ENCODE measurements at regions not wholly inside any gene's neighbourhood (a gene's known extent, or its start where the extent isn't known, plus 50 kb on each side); places are given as distances from the start of the nearest gene placed in this dataset.

GRCh38 chr20:39452583-39453340 is 490.6 kb downstream of the DHX35 start:
- ATAC-seq (no peak), DNase-seq (no peak)
- Mint-ChIP-seq H3K36me3 (ENCODE audit: low read depth) (no peaks in the 10 kb centered on the region), H3K4me3 (no peak overlapping the region), H3K9me3 (peaks cover 1% of the 10 kb centered on the region), H3K27ac (no peak overlapping the region), H3K27me3 (peaks cover 3% of the 10 kb centered on the region), H3K4me1 (ENCODE audit: low read depth) (no peaks in the 10 kb centered on the region)
- CTCF ChIA-PET: no interaction called here
- TF ChIP-seq CTCF (IDR thresholded peaks at IDR 0.05): no peak
- intact Hi-C loops (cut with micrococcal nuclease): no loop called here
- POLR2A ChIA-PET: no interaction called here

GRCh38 chr20:39451386-39451785 is 489.2 kb downstream of the DHX35 start:
- H3K4me1 Mint-ChIP-seq (ENCODE audit: low read depth): no peaks in the 10 kb centered on the region
- DNase-seq: no peak
- intact Hi-C loops (cut with micrococcal nuclease): no loop called here
- no peak for ATAC-seq
- peaks cover 1% of the 10 kb centered on the region for H3K9me3 Mint-ChIP-seq
- H3K27ac Mint-ChIP-seq: no peak overlapping the region
- POLR2A ChIA-PET: no interaction called here
- CTCF ChIA-PET: no interaction called here
- no peaks in the 10 kb centered on the region for H3K36me3 Mint-ChIP-seq (ENCODE audit: low read depth)
- peaks cover 5% of the 10 kb centered on the region for H3K27me3 Mint-ChIP-seq
- H3K4me3 Mint-ChIP-seq: no peak overlapping the region
- TF ChIP-seq CTCF (IDR thresholded peaks at IDR 0.05): no peak

DNA sequence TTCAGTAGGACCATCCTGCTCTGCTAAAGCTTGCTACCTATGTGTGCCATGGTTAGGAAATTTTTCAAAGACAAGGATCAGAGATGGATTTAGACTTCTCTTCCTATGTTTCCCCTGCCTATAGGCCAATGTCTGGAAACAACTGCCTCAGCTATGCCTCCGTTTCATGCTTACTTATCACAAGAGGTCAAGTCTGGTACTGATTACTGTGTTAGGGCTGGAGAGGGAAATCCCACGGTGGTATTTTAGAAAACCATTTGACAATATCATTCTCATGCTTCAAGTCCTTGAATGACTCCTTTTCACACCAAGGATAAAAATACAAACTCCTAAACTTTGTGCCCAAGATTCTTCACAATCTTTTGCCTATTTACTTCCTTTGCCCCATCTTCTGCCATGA is 484.3 kb downstream of the DHX35 start:
- Mint-ChIP-seq H3K27me3 (peaks cover 4% of the 10 kb centered on the region), H3K4me3 (no peak overlapping the region), H3K4me1 (ENCODE audit: low read depth) (no peaks in the 10 kb centered on the region), H3K9me3 (peaks cover 1% of the 10 kb centered on the region), H3K27ac (no peak overlapping the region), H3K36me3 (ENCODE audit: low read depth) (no peaks in the 10 kb centered on the region)
- CTCF ChIA-PET: no interaction called here
- TF ChIP-seq CTCF (IDR thresholded peaks at IDR 0.05): no peak
- intact Hi-C loops (cut with micrococcal nuclease): no loop called here
- DNase-seq (no peak), ATAC-seq (no peak)
- POLR2A ChIA-PET: no interaction called here

GRCh38 chr20:39445095-39445494 is 483.0 kb downstream of the DHX35 start:
- no peak for ATAC-seq
- no peak for DNase-seq
- peaks cover 4% of the 10 kb centered on the region for H3K27me3 Mint-ChIP-seq
- ChIA-PET CTCF (no interaction called here), POLR2A (no interaction called here)
- H3K4me1 Mint-ChIP-seq (ENCODE audit: low read depth): no peaks in the 10 kb centered on the region
- H3K36me3 Mint-ChIP-seq (ENCODE audit: low read depth): no peaks in the 10 kb centered on the region
- no peak for TF ChIP-seq CTCF (IDR thresholded peaks at IDR 0.05)
- peaks cover 1% of the 10 kb centered on the region for H3K9me3 Mint-ChIP-seq
- H3K27ac Mint-ChIP-seq: no peak overlapping the region
- intact Hi-C loops (cut with micrococcal nuclease): no loop called here
- no peak overlapping the region for H3K4me3 Mint-ChIP-seq

GRCh38 chr20:39433466-39433865 is 471.3 kb downstream of the DHX35 start:
- no peak overlapping the region for H3K27ac Mint-ChIP-seq
- ATAC-seq (no peak), DNase-seq (no peak)
- peaks cover 3% of the 10 kb centered on the region for H3K9me3 Mint-ChIP-seq
- ChIA-PET CTCF (no interaction called here), POLR2A (no interaction called here)
- no peaks in the 10 kb centered on the region for H3K36me3 Mint-ChIP-seq (ENCODE audit: low read depth)
- no peaks in the 10 kb centered on the region for H3K4me1 Mint-ChIP-seq (ENCODE audit: low read depth)
- no peak overlapping the region for H3K4me3 Mint-ChIP-seq
- intact Hi-C loops (cut with micrococcal nuclease): no loop called here
- no peak for TF ChIP-seq CTCF (IDR thresholded peaks at IDR 0.05)
- H3K27me3 Mint-ChIP-seq: no peaks in the 10 kb centered on the region

Measured in activated CD8-positive, alpha-beta T cell treated with anti-CD3 and anti-CD28 coated beads for 36 hours (primary cell).